Activated T-helper 2 cell treated with anti-CD3 and anti-CD28 coated beads, Interferon-gamma antibody, Interleukin-2, Interleukin-4, amounts not matched to agents 10 μg/mL and 5 μg/mL and 100 μg/mL, durations not matched to agents 14 hours and 24 hours and 36 hours (primary cell): ENCODE measurements at regions not wholly inside any gene's neighbourhood (a gene's known extent, or its start where the extent isn't known, plus 50 kb on each side); places are given as distances from the start of the nearest gene placed in this dataset.

Experiments
- DNase-seq: peaks from one replicate; pipeline ENCODE4 v3.0.0; 2021; ENCODE audit warnings: low spot score
- H3K27ac Mint-ChIP-seq: one replicate; pipeline ENCODE4 v1.8.0; 2021; ENCODE audit warnings: mixed read lengths
- H3K27me3 Mint-ChIP-seq: one replicate; pipeline ENCODE4 v1.8.0; 2021; ENCODE audit warnings: low read depth, mixed read lengths
- H3K36me3 Mint-ChIP-seq: one replicate; pipeline ENCODE4 v1.8.0; 2021; ENCODE audit warnings: low read depth, mixed read lengths
- H3K4me1 Mint-ChIP-seq: one replicate; pipeline ENCODE4 v1.8.0; 2021; ENCODE audit warnings: low read depth, mixed read lengths
- H3K4me3 Mint-ChIP-seq: one replicate; pipeline ENCODE4 v1.8.0; 2021; ENCODE audit warnings: low read depth, mild to moderate bottlenecking, moderate library complexity, mixed read lengths
- H3K9me3 Mint-ChIP-seq: one replicate; pipeline ENCODE4 v1.8.0; 2021; ENCODE audit warnings: mixed read lengths
- intact Hi-C: fragments of 100-400 bp; cut with micrococcal nuclease; formaldehyde crosslinking; loops from one replicate; pipeline ENCODE4 v1.15.1; 2023

- no peak overlapping the region for H3K4me3 Mint-ChIP-seq
- intact Hi-C loops = no loop called here
- no peak for DNase-seq
- no peaks in the 10 kb centered on the region for H3K36me3 Mint-ChIP-seq
- H3K27ac Mint-ChIP-seq = no peak overlapping the region
- H3K9me3 Mint-ChIP-seq = peaks cover 12% of the 10 kb centered on the region
- no peaks in the 10 kb centered on the region for H3K27me3 Mint-ChIP-seq
- H3K4me1 Mint-ChIP-seq = no peaks in the 10 kb centered on the region
These were observed 471.9 kb downstream of the HS3ST3B1 start for GRCh38 chr17:14772776-14773175.

DNA sequence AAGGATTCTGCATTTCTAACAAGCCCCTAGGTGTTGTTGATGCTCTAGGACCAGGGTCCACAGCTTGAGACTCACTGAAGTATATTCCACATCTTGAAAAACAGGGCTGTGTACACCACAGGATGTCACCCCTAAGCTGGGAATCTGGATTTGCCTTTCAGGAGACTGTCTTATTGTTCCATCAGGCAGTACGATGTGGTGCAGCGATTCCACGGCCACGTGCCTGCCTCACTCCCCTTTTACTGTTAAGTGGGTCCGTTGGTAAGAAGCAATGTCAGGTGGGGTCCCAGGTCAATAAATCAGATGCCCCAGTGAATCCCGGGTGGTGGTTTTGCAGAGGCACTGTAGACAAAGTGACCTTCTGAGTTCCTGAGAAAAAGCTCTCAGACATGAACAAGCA lies 470.7 kb downstream of the HS3ST3B1 start:
- Mint-ChIP-seq H3K27ac (no peak overlapping the region), H3K4me3 (no peak overlapping the region), H3K4me1 (no peaks in the 10 kb centered on the region), H3K36me3 (no peaks in the 10 kb centered on the region), H3K9me3 (peaks cover 12% of the 10 kb centered on the region), H3K27me3 (no peaks in the 10 kb centered on the region)
- no peak for DNase-seq
- intact Hi-C loops = no loop called here

GRCh38 chr17:14768923-14769322 lies 468.0 kb downstream of the HS3ST3B1 start:
- no peak for DNase-seq
- no peak overlapping the region for H3K4me3 Mint-ChIP-seq
- peaks cover 6% of the 10 kb centered on the region for H3K9me3 Mint-ChIP-seq
- H3K27me3 Mint-ChIP-seq = no peaks in the 10 kb centered on the region
- H3K27ac Mint-ChIP-seq = no peak overlapping the region
- H3K36me3 Mint-ChIP-seq = no peaks in the 10 kb centered on the region
- intact Hi-C loops = no loop called here
- no peaks in the 10 kb centered on the region for H3K4me1 Mint-ChIP-seq

- no peaks in the 10 kb centered on the region for H3K9me3 Mint-ChIP-seq
- no peak overlapping the region for H3K27ac Mint-ChIP-seq
- H3K27me3 Mint-ChIP-seq = no peaks in the 10 kb centered on the region
- H3K36me3 Mint-ChIP-seq = no peaks in the 10 kb centered on the region
- H3K4me1 Mint-ChIP-seq = no peaks in the 10 kb centered on the region
- no peak overlapping the region for H3K4me3 Mint-ChIP-seq
- intact Hi-C loops = no loop called here
- no peak for DNase-seq
These were observed 462.0 kb downstream of the HS3ST3B1 start for GRCh38 chr17:14762736-14763479.

DNA sequence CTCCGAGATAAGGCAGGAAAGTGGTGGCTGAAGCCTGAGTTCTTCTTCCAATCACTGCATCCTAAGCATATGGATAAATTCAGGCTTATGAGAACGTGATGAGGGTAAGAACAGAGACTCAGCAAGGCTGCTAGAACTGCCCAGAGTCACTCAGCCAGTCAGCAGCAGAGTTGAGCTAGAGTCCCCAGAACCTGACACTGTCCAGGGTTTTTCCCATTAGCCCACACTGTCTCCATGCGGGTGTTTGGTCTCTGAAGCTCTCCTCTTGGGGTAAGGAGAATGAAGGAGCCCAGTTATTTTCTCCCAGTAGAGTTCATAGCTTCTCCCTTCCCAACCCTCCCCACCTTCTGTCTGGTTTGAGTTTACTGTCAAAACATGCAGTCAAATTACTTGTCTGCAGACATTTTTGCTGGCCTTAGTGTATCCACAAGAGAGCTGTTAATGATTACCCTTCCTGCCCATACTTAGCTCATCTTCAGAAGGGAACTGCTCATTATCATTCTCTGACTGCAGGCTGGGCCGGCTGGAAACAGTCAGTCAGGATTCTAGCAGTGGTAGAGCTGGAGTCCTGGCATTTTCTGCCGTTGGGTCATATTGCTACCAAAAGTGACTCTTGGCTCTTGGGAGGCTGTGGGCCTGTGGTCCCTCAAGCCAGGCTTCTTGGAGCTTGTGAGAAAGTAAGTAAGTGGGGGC lies 460.0 kb downstream of the HS3ST3B1 start:
- H3K9me3 Mint-ChIP-seq = no peaks in the 10 kb centered on the region
- no peak overlapping the region for H3K27ac Mint-ChIP-seq
- no peaks in the 10 kb centered on the region for H3K4me1 Mint-ChIP-seq
- H3K36me3 Mint-ChIP-seq = no peaks in the 10 kb centered on the region
- H3K27me3 Mint-ChIP-seq = no peaks in the 10 kb centered on the region
- H3K4me3 Mint-ChIP-seq = no peak overlapping the region
- DNase-seq = no peak
- intact Hi-C loops = no loop called here

DNA sequence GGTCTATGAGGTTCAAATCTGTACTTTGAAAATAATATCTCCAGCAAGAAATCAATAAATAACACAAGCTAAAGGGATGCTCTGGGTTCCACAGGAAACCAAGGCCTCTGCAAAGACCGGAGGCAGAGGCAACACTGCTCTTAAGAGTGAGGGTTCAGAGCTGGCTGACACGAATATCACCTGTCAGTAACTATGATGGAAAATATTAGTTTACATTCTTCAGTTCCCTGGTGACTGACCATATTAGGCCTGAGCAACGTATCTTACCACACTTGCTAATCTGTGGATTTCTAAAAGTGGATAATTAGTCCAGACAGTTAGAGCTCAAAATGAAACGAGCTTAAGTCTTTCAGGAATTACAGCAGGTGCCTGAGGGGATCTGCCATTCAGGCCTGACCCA lies 459.3 kb downstream of the HS3ST3B1 start:
- H3K36me3 Mint-ChIP-seq = no peaks in the 10 kb centered on the region
- no peak overlapping the region for H3K27ac Mint-ChIP-seq
- H3K4me1 Mint-ChIP-seq = no peaks in the 10 kb centered on the region
- DNase-seq = no peak
- intact Hi-C loops = no loop called here
- H3K9me3 Mint-ChIP-seq = no peaks in the 10 kb centered on the region
- no peaks in the 10 kb centered on the region for H3K27me3 Mint-ChIP-seq
- H3K4me3 Mint-ChIP-seq = no peak overlapping the region

GRCh38 chr17:14759325-14759724 lies 458.4 kb downstream of the HS3ST3B1 start:
- H3K4me1 Mint-ChIP-seq = no peaks in the 10 kb centered on the region
- H3K27me3 Mint-ChIP-seq = no peaks in the 10 kb centered on the region
- H3K36me3 Mint-ChIP-seq = no peaks in the 10 kb centered on the region
- intact Hi-C loops = no loop called here
- H3K4me3 Mint-ChIP-seq = no peak overlapping the region
- no peak overlapping the region for H3K27ac Mint-ChIP-seq
- no peak for DNase-seq
- no peaks in the 10 kb centered on the region for H3K9me3 Mint-ChIP-seq

DNA sequence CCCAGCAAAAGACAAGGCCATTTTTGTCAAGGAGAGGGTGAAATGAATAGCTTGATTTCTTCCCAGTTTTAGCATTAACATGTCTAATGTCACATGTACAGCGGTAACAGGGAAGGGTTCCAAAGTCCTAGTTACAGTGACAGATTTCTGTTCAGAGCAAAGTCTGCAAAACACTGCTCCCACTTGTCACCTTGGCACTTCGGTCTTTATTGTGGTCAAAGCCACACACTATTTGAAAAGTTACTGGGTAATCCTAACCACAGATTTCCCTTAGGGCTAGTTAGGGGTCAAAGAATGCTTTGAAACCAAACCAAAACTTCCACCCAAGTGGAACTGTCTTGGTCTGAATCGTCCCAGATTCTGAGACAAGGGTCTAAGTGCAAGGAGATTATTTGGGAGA lies 455.6 kb downstream of the HS3ST3B1 start:
- intact Hi-C loops = no loop called here
- H3K36me3 Mint-ChIP-seq = no peaks in the 10 kb centered on the region
- H3K9me3 Mint-ChIP-seq = no peaks in the 10 kb centered on the region
- DNase-seq = no peak
- no peaks in the 10 kb centered on the region for H3K27me3 Mint-ChIP-seq
- no peaks in the 10 kb centered on the region for H3K4me1 Mint-ChIP-seq
- no peak overlapping the region for H3K27ac Mint-ChIP-seq
- no peak overlapping the region for H3K4me3 Mint-ChIP-seq

- Mint-ChIP-seq H3K4me1 (no peaks in the 10 kb centered on the region), H3K27ac (no peak overlapping the region), H3K36me3 (no peaks in the 10 kb centered on the region), H3K4me3 (no peak overlapping the region), H3K27me3 (no peaks in the 10 kb centered on the region), H3K9me3 (no peaks in the 10 kb centered on the region)
- intact Hi-C loops = no loop called here
- DNase-seq = no peak
These were observed 454.1 kb downstream of the HS3ST3B1 start for GRCh38 chr17:14755002-14755401.

DNA sequence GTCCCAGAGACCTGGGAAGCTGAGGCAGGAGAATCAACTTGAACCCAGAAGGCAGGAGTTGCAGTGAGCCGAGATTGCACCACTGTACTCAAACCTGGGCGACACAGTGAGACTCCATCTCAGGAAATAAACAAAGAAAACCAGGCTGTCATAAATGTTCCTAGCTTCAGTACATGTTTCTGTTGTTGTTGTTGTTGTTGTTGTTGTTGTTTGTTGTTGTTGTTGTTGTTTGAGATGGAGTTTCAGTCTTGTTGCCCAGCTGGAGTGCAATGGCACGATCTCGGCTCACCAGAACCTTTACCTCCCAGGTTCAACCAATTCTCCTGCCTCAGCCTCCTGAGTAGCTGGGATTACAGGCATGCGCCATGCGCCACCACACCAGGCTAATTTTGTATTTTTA lies 452.5 kb downstream of the HS3ST3B1 start:
- no peaks in the 10 kb centered on the region for H3K36me3 Mint-ChIP-seq
- H3K27ac Mint-ChIP-seq = no peak overlapping the region
- intact Hi-C loops = no loop called here
- H3K27me3 Mint-ChIP-seq = no peaks in the 10 kb centered on the region
- DNase-seq = no peak
- H3K4me3 Mint-ChIP-seq = no peak overlapping the region
- peaks cover 2% of the 10 kb centered on the region for H3K4me1 Mint-ChIP-seq
- H3K9me3 Mint-ChIP-seq = no peaks in the 10 kb centered on the region

- peaks cover 6% of the 10 kb centered on the region for H3K4me1 Mint-ChIP-seq
- intact Hi-C loops = no loop called here
- H3K27ac Mint-ChIP-seq = no peak overlapping the region
- no peak overlapping the region for H3K4me3 Mint-ChIP-seq
- no peak for DNase-seq
- no peaks in the 10 kb centered on the region for H3K36me3 Mint-ChIP-seq
- no peaks in the 10 kb centered on the region for H3K27me3 Mint-ChIP-seq
- no peaks in the 10 kb centered on the region for H3K9me3 Mint-ChIP-seq
These were observed 451.1 kb downstream of the HS3ST3B1 start for GRCh38 chr17:14752011-14752410.

- H3K27me3 Mint-ChIP-seq = no peaks in the 10 kb centered on the region
- no peak overlapping the region for H3K27ac Mint-ChIP-seq
- H3K9me3 Mint-ChIP-seq = no peaks in the 10 kb centered on the region
- no peak overlapping the region for H3K4me3 Mint-ChIP-seq
- no peak for DNase-seq
- H3K4me1 Mint-ChIP-seq = peaks cover 6% of the 10 kb centered on the region
- intact Hi-C loops = no loop called here
- H3K36me3 Mint-ChIP-seq = no peaks in the 10 kb centered on the region
These were observed 450.0 kb downstream of the HS3ST3B1 start for GRCh38 chr17:14750866-14751265.

DNA sequence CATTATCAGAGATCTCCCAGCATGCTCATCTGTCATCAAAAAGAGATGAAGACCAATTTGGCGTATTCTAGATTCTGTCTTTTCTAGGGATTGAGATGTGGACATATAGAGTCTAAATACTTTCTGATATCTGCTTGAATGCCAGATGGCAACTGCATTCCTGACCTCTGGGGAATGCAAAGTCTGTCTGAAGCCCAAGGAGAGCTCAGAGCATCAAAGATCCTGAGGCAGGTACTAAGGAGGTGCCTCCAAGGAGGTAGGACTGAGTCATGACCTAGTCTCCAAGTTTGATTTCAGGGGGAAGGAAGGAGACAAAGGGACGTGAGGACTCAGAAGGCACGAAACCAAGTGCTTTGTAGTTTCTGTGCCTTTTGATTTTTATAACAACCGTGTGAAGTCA lies 448.4 kb downstream of the HS3ST3B1 start:
- no peak overlapping the region for H3K4me3 Mint-ChIP-seq
- H3K4me1 Mint-ChIP-seq = peaks cover 6% of the 10 kb centered on the region
- H3K27ac Mint-ChIP-seq = no peak overlapping the region
- H3K27me3 Mint-ChIP-seq = no peaks in the 10 kb centered on the region
- no peak for DNase-seq
- H3K36me3 Mint-ChIP-seq = no peaks in the 10 kb centered on the region
- no peaks in the 10 kb centered on the region for H3K9me3 Mint-ChIP-seq
- intact Hi-C loops = no loop called here
